SIG-M5 treated with dmso at 0.1 percent for 504 hours (cell line): ENCODE measurements at regions not wholly inside any gene's neighbourhood (a gene's known extent, or its start where the extent isn't known, plus 50 kb on each side); places are given as distances from the start of the nearest gene placed in this dataset.

Experiments
- DNase-seq: peaks from one replicate; lab custom pipeline; 2025; ENCODE audit not compliant: unreplicated experiment; lab: John Stamatoyannopoulos, UW

DNA sequence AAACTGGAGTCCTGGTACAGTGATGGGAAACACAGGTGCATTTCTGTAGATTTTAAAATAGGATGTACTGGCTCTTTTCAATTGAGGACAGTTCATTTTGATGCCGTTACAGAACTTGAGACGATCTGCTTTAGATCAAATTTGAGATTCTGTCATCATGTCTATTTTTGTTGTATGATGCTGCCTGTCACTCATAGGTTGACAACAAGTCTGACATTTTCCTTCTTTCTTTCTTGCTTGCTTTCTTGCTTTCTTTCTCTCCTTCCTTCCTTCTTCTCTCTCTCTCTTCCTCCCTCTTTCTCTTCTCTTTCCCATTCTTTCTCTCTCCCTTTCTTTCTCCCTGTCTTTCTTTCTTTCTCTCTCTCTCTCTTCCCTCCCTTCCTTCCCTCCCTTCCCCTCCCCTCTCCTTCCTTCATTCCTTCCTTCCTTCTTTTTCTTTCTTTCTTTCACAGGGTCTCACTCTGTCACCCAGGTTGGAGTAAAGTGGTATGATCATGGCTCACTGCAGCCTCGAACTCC is 152.6 kb upstream of the SGK1 start:
- DNase-seq: no peak

- no peak for DNase-seq
These were observed 152.0 kb upstream of the SGK1 start for GRCh38 chr6:134469702-134470456.

- no peak for DNase-seq
These were observed 150.7 kb upstream of the SGK1 start for GRCh38 chr6:134468633-134469032.

- DNase-seq: no peak
These were observed 149.7 kb upstream of the SGK1 start for GRCh38 chr6:134467620-134468019.

- DNase-seq: no peak
These were observed 149.0 kb upstream of the SGK1 start for GRCh38 chr6:134466771-134467525.

DNA sequence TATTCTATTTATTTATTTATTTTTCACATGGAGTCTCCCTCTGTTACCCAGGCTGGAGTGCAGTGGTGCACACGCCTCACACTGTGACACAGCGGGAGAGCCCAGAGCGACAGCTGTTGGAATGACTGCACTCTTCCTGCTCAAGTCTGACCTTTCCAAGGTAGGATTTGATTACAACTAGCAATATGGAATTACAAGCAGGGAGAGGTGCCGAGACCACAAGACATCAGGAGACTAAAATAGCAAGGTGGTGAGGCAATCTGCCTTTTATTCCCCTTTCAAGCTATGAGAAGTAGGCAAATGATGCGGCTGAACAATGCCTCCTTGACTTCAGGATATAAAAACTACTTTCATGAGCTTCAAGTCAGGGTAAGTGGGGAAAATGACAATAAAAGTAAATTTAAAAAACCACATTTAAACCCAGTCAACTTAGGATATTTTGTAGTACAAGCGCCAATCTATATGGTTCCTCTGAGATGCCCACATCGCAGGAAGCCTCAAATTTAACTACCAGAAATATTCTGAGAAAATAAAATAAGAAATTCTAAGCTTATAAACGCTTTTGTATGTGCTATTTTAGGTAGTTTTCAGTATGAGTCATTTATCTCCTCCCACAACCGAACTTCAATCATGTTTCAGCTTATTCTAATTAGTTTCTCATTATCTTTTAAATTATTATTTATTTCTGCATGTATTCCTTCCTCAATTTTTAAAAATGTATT is 146.9 kb upstream of the SGK1 start:
- no peak for DNase-seq

DNA sequence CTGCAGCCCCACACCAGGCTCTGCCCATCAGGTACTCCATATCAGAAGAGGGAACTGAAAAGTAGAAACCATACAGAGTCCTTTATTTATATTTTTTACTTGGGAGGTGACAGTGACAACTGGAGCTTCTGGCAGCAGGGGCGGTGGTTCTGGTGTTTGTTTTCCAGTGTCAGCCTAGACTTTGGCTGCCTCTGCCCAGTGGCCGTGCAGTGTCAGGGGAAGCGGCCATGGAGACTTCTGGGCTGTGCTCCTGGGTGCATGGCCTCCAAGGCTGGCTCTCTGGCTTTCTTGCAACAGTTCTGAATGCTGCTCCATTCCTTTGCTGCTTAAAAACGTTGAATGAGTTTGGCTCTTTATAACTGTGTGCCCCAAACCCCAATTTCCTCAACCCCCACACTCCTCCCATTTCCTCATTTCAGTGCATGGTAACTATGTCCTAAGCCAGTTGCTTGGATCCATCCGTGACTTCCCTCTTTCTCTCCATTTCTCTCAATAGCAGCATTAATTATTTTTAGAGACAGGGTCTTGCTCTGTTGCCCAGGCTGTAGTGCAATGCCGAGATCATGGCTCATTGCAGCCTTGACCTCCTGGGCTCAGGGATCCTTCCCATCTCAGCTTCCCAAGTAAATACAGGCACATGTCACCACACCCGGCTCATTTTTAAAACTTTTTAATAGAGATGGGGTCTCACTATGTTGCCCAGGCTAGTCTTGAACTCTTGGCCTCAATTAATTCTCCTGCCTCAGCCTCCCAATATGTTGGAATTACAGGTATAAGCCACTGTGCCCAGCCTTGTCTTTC is 141.1 kb upstream of the SGK1 start:
- peak; percentile 25 for DNase-seq

DNA sequence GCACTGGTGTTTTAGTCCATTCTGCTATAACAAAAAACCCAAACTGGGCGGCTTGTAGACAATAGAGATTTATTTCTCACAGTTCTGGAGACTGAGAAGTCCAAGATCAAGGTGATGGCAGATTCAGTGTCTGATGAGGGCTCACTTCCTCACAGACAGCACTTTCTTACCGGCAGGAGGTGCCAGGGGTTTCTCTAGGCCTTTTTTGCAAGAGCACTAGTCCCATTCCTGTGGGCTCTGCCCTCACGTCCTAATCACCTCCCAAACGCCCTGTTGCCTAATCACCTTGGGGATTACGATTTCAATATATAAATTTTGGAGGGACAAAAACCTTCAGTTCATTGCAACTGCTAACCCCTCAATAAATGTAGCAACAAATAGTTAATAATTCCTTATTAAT is 140.0 kb upstream of the SGK1 start:
- no peak for DNase-seq

GRCh38 chr6:134456226-134456625 is 138.3 kb upstream of the SGK1 start:
- DNase-seq: no peak

- no peak for DNase-seq
These were observed 137.4 kb upstream of the SGK1 start for GRCh38 chr6:134455319-134455718.

- no peak for DNase-seq
These were observed 136.9 kb upstream of the SGK1 start for GRCh38 chr6:134454794-134455193.

DNA sequence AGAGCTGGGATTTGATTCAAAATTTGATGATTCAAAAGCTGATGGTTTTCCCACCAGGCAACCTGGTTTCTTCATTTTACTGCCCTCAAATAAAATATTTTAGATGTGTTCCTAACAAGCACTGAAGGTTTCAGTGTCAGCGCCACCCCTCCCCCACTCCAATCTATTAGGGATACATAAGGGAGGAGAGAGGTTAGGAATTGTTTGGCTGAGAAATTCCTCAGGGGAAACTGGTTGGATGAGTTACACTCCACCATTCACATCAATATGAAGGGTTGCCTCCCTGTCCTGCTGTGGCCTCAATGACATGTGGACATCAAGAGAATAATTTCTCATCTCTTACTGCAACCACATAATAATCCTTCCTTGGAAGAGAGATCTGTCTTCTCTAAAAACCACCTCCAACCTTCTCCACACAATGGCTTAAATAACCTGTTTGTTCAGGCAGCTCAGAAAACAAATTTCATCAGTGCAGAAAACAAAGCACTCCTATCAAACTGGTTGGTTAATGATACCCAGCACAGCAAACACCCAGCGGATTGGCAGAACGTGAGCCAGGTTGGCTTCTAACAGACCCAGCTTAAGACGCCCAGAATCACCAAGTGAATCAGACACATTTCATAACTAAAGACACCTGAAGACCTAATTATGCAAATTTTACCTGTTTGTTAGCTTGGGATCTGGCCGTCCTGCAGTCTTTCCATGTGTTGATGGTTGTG is 136.0 kb upstream of the SGK1 start:
- no peak for DNase-seq

DNA sequence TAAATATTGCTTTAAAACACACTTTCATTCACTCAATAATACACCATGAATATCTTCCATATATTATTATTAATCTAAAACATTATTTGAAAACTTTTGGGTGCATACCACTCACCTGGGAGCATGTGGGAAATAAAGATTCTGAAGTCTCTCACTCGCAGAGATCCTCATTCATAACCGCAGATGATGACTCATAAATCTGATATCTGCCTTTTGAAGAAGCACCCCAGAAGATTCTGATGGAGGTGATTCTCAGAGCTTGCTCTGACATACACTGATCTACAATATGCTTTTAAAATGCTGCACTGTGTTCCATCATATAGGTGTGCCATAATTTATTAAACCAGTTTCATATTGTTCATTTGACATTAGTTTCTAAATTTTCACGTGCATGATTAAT is 135.0 kb upstream of the SGK1 start:
- DNase-seq: no peak

DNA sequence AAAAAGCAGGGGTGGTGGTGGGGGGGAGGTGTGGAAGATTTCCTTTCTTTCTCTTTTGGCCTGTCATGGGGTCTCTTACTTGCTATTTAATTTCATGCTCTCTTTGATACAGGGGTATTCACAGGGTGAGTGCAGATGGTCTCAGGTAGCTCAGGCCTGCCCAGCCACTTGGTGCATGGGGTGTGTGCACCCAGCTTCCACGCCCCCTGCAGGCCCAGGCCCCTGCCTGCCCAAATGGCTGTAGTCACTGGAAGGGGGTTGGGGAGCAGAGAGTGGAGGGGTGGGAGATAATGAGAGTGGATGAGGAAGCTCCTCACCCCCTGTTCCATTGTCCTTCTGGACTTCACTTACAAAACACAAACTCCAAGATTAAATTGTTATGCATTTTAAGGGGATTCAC is 133.6 kb upstream of the SGK1 start:
- no peak for DNase-seq

- DNase-seq: no peak
These were observed 131.9 kb upstream of the SGK1 start for GRCh38 chr6:134449781-134450180.

DNA sequence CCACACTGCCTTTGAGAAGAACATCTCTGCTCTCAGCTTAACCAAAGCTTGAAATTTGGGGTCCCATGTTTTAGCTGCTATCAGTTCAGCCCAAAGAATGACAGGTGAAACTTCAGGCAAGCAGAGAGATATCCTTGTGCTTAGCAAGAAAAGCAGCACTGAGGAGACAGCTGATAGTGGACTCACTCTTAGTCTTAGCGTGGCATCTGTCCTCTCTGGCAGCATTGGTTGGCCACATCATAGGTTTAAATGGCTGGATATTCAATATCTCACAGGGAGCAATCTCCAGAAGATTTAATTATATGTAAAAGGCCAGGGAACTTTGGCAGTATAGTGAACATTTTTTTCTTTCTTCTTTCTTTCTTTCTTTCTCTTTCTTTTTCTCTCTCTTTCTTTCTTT is 131.1 kb upstream of the SGK1 start:
- DNase-seq: no peak

- no peak for DNase-seq
These were observed 130.0 kb upstream of the SGK1 start for GRCh38 chr6:134447883-134448387.

- DNase-seq: no peak
These were observed 129.5 kb upstream of the SGK1 start for GRCh38 chr6:134447423-134447822.

GRCh38 chr6:134446896-134447295 is 129.0 kb upstream of the SGK1 start:
- no peak for DNase-seq

DNA sequence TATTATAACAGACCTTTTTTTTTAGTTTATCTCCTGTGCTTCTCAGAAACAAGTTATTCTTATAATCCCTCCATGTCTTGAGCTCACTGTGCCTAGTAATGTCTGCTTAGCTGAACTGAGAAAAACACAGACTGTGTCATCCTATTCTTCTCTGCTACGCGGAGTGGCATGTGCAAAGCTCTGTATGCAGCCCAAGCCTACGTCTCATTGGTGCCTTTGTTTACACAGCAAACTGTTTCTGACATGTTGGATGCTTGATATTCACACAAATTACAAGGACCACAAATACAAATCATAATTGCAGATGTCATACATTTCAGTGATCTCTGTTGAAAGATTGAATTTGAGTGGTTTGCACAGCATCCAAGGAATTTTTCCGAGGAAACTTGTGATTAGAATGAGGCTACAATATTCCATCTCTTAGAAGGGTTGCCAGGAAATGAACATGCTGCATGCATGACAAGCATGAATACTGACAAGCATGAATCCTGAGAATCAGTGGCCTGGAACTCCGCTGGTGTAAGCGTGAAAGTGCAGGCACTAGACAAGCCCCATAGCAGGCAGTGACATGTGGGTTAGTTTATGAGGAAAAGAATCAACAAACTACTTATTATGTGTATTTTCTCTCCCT is 128.4 kb upstream of the SGK1 start:
- no peak for DNase-seq
